ENCODE measurements at regions not wholly inside any gene's neighbourhood (a gene's known extent, or its start where the extent isn't known, plus 50 kb on each side); places are given as distances from the start of the nearest gene placed in this dataset.
"Not testable (repeated sequence)": the region's sequence is repeated elsewhere in the genome, so short reads cannot be mapped to it uniquely, and the experiment has no call there.

- not testable (repeated sequence) for DNase-seq (ENCODE audit: low spot score)
Observed at GRCh38 chr13:58504202-58504700, 872.7 kb downstream of the PCDH17 start.

- not testable (repeated sequence) for DNase-seq (ENCODE audit: low spot score)
Observed at GRCh38 chr13:58505262-58505920, 873.8 kb downstream of the PCDH17 start.

- DNase-seq (ENCODE audit: low spot score), result no peak
Observed at GRCh38 chr13:58528351-58528750, 896.8 kb downstream of the PCDH17 start.

GRCh38 chr13:58531614-58532013 lies 900.1 kb downstream of the PCDH17 start:
- DNase-seq (ENCODE audit: low spot score), result no peak

GRCh38 chr13:58542530-58542929 lies 911.0 kb downstream of the PCDH17 start:
- no peak for DNase-seq (ENCODE audit: low spot score)

GRCh38 chr13:58547419-58547818 lies 915.9 kb downstream of the PCDH17 start:
- no peak for DNase-seq (ENCODE audit: low spot score)

GRCh38 chr13:58566176-58566575 lies 934.6 kb downstream of the PCDH17 start:
- DNase-seq (ENCODE audit: low spot score), result no peak

- no peak for DNase-seq (ENCODE audit: low spot score)
Observed at GRCh38 chr13:58573743-58574142, 942.2 kb downstream of the PCDH17 start.

GRCh38 chr13:58574791-58575190 lies 943.2 kb downstream of the PCDH17 start:
- DNase-seq (ENCODE audit: low spot score), result no peak

GRCh38 chr13:58579468-58579867 lies 947.9 kb downstream of the PCDH17 start:
- no peak for DNase-seq (ENCODE audit: low spot score)

GRCh38 chr13:58583966-58584365 lies 952.4 kb downstream of the PCDH17 start:
- DNase-seq (ENCODE audit: low spot score), result no peak

GRCh38 chr13:58584610-58585009 lies 953.1 kb downstream of the PCDH17 start:
- no peak for DNase-seq (ENCODE audit: low spot score)

- DNase-seq (ENCODE audit: low spot score), result no peak
Observed at GRCh38 chr13:58587183-58587582, 955.6 kb downstream of the PCDH17 start.

GRCh38 chr13:58592052-58592451 lies 960.5 kb downstream of the PCDH17 start:
- DNase-seq (ENCODE audit: low spot score), result no peak

- no peak for DNase-seq (ENCODE audit: low spot score)
Observed at GRCh38 chr13:58592786-58593185, 961.2 kb downstream of the PCDH17 start.

GRCh38 chr13:58594747-58595600 lies 963.4 kb downstream of the PCDH17 start:
- DNase-seq (ENCODE audit: low spot score), result no peak

GRCh38 chr13:58597552-58597951 lies 966.0 kb downstream of the PCDH17 start:
- no peak for DNase-seq (ENCODE audit: low spot score)

- DNase-seq (ENCODE audit: low spot score), result no peak
Observed at GRCh38 chr13:58598241-58598640, 966.7 kb downstream of the PCDH17 start.

- DNase-seq (ENCODE audit: low spot score), result no peak
Observed at GRCh38 chr13:58611117-58611516, 979.6 kb downstream of the PCDH17 start.

- DNase-seq (ENCODE audit: low spot score), result no peak
Observed at GRCh38 chr13:58617880-58618665, 986.5 kb downstream of the PCDH17 start.

- no peak for DNase-seq (ENCODE audit: low spot score)
Observed at GRCh38 chr13:58619396-58620113, 988.0 kb downstream of the PCDH17 start.

- DNase-seq (ENCODE audit: low spot score), result no peak
Observed at GRCh38 chr13:58620176-58620575, 988.6 kb downstream of the PCDH17 start.
